HepG2 (cell line): ENCODE measurements at regions not wholly inside any gene's neighbourhood (a gene's known extent, or its start where the extent isn't known, plus 50 kb on each side); places are given as distances from the start of the nearest gene placed in this dataset.

Experiments
- CHCHD3 ChIP-seq: sonication (generic); formaldehyde crosslinking; IDR thresholded peaks from 2 replicates; pipeline ENCODE4 v1.8.0; 2022; ENCODE audit warnings: mild to moderate bottlenecking, missing genetic modification reagents, moderate library complexity
- HMG20B ChIP-seq: conservative IDR thresholded peaks from 2 replicates; pipeline ENCODE4 v1.6.1; 2016; ENCODE audit warnings: missing genetic modification reagents, missing compliant biosample characterization
- JDP2 ChIP-seq: sonication (generic); formaldehyde crosslinking; IDR thresholded peaks from 2 replicates; pipeline ENCODE4 v1.8.1; 2022; ENCODE audit warnings: missing genetic modification reagents, borderline replicate concordance
- MYC ChIP-seq: sonication (generic); formaldehyde crosslinking; IDR thresholded peaks from 2 replicates; pipeline ENCODE4 v1.9.0; 2021; ENCODE audit warnings: missing genetic modification reagents, borderline replicate concordance
- RAD51 ChIP-seq: fragments of 450-650 bp; IDR thresholded peaks from 2 replicates; pipeline ENCODE4 v1.6.1; 2016; ENCODE audit warnings: borderline replicate concordance
- TF ChIP-seq, protein P1 (sequence below): IDR thresholded peaks from 2 replicates; pipeline ENCODE4 v1.6.1; 2016; ENCODE audit warnings: low read depth
- TF ChIP-seq, protein P2 (sequence below): sonication (generic); formaldehyde crosslinking; IDR thresholded peaks from 2 replicates; pipeline ENCODE4 v1.4.0; 2020; ENCODE audit warnings: missing genetic modification reagents
- TF ChIP-seq, protein P3 (sequence below): sonication (generic); formaldehyde crosslinking; IDR thresholded peaks from one replicate; pipeline ENCODE4 v1.5.1; 2020; ENCODE audit warnings: mild to moderate bottlenecking, missing genetic modification reagents; ENCODE audit errors: not compliant biosample characterization

DNA sequence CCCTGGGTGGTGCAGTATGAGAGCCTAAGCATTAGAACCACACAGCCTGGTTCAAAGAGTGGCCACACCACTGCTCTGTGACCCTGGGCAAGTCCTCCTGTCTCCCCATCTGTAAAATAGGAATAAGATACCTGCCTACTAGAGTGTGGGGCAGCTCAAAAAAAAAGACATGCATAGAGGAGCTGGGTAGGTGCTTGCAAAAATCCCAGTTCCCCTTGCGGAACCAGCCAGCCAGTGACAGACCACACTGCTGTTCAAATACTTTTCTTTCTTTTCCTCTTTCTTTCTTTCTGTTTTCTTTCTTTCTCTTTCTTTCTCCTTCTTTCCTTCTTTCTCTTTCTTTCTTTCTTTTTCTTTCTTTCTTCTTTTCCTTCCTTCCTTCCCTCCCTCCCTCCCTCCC, 63.0 kb upstream of the TRIM2 start (continued):
- TF ChIP-seq MYC (CRISPR knock-in tag) (no peak), CHCHD3 (CRISPR knock-in tag) (no peak), HMG20B (CRISPR knock-in tag) (no peak), RAD51 (no peak), JDP2 (CRISPR knock-in tag) (no peak)
- TF ChIP-seq, protein P1, sequence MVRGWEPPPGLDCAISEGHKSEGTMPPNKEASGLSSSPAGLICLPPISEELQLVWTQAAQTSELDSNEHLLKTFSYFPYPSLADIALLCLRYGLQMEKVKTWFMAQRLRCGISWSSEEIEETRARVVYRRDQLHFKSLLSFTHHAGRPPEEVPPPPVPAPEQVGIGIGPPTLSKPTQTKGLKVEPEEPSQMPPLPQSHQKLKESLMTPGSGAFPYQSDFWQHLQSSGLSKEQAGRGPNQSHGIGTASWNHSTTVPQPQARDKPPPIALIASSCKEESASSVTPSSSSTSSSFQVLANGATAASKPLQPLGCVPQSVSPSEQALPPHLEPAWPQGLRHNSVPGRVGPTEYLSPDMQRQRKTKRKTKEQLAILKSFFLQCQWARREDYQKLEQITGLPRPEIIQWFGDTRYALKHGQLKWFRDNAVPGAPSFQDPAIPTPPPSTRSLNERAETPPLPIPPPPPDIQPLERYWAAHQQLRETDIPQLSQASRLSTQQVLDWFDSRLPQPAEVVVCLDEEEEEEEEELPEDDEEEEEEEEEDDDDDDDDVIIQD (CRISPR knock-in tag) = no peak
- TF ChIP-seq, protein P2, sequence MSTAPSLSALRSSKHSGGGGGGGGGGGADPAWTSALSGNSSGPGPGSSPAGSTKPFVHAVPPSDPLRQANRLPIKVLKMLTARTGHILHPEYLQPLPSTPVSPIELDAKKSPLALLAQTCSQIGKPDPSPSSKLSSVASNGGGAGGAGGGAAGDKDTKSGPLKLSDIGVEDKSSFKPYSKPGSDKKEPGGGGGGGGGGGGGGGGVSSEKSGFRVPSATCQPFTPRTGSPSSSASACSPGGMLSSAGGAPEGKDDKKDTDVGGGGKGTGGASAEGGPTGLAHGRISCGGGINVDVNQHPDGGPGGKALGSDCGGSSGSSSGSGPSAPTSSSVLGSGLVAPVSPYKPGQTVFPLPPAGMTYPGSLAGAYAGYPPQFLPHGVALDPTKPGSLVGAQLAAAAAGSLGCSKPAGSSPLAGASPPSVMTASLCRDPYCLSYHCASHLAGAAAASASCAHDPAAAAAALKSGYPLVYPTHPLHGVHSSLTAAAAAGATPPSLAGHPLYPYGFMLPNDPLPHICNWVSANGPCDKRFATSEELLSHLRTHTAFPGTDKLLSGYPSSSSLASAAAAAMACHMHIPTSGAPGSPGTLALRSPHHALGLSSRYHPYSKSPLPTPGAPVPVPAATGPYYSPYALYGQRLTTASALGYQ = no peak
- TF ChIP-seq, protein P3, sequence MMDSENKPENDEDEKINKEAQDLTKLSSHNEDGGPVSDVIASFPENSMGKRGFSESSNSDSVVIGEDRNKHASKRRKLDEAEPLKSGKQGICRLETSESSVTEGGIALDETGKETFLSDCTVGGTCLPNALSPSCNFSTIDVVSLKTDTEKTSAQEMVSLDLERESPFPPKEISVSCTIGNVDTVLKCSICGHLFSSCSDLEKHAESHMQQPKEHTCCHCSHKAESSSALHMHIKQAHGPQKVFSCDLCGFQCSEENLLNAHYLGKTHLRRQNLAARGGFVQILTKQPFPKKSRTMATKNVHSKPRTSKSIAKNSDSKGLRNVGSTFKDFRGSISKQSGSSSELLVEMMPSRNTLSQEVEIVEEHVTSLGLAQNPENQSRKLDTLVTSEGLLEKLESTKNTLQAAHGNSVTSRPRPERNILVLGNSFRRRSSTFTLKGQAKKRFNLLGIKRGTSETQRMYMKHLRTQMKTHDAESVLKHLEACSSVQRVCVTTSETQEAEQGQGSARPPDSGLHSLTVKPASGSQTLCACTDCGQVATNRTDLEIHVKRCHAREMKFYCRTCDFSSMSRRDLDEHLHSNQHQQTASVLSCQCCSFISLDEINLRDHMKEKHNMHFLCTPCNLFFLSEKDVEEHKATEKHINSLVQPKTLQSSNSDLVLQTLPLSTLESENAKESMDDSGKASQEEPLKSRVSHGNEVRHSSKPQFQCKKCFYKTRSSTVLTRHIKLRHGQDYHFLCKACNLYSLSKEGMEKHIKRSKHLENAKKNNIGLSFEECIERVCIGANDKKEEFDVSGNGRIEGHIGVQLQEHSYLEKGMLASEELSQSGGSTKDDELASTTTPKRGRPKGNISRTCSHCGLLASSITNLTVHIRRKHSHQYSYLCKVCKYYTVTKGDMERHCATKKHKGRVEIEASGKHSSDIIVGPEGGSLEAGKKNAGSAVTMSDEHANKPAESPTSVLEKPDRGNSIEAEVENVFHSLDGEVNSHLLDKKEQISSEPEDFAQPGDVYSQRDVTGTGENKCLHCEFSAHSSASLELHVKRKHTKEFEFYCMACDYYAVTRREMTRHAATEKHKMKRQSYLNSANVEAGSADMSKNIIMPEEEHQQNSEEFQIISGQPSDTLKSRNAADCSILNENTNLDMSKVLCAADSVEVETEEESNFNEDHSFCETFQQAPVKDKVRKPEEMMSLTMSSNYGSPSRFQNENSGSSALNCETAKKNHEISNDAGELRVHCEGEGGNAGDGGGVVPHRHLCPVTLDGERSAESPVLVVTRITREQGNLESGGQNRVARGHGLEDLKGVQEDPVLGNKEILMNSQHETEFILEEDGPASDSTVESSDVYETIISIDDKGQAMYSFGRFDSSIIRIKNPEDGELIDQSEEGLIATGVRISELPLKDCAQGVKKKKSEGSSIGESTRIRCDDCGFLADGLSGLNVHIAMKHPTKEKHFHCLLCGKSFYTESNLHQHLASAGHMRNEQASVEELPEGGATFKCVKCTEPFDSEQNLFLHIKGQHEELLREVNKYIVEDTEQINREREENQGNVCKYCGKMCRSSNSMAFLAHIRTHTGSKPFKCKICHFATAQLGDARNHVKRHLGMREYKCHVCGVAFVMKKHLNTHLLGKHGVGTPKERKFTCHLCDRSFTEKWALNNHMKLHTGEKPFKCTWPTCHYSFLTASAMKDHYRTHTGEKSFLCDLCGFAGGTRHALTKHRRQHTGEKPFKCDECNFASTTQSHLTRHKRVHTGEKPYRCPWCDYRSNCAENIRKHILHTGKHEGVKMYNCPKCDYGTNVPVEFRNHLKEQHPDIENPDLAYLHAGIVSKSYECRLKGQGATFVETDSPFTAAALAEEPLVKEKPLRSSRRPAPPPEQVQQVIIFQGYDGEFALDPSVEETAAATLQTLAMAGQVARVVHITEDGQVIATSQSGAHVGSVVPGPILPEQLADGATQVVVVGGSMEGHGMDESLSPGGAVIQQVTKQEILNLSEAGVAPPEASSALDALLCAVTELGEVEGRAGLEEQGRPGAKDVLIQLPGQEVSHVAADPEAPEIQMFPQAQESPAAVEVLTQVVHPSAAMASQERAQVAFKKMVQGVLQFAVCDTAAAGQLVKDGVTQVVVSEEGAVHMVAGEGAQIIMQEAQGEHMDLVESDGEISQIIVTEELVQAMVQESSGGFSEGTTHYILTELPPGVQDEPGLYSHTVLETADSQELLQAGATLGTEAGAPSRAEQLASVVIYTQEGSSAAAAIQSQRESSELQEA = no peak
